Left lung (tissue), 4 donors: ENCODE measurements at regions not wholly inside any gene's neighbourhood (a gene's known extent, or its start where the extent isn't known, plus 50 kb on each side); places are given as distances from the start of the nearest gene placed in this dataset.

Experiments used
- ATAC-seq: fragments of 200-7000 bp; cut with Tn5 transposase; one replicate; pipeline ENCODE4 v1.9.1; 2020; ENCODE audit warnings: moderate library complexity
- DNase-seq, 4 donors: peaks; one replicate each; pipeline ENCODE4 v3.0.0-alpha.2; 2013 to 2020
- H3K27ac ChIP-seq, 2 donors: fragments of 200-600 bp; sonication (generic) in 1 of 2; one replicate each; pipeline versions ENCODE4 v1.5.0 to v1.8.0; 2020 to 2021
- H3K27me3 ChIP-seq, 2 donors: fragments of 200-600 bp; sonication (generic) in 1 of 2; one replicate each; pipeline versions ENCODE4 v1.5.0 to v1.8.0; 2020 to 2021
- H3K36me3 ChIP-seq, 2 donors: fragments of 200-600 bp; sonication (generic) in 1 of 2; one replicate each; pipeline versions ENCODE4 v1.5.0 to v1.8.0; 2020 to 2021
- H3K4me1 ChIP-seq, 2 donors: fragments of 200-600 bp; one replicate each; pipeline ENCODE4 v1.8.0; 2021
- H3K4me3 ChIP-seq, 2 donors: fragments of 200-600 bp; sonication (generic) in 1 of 2; one replicate each; pipeline versions ENCODE4 v1.5.0 to v1.8.0; 2020 to 2021; ENCODE audit warnings: mild to moderate bottlenecking in 1 of 2
- H3K9me3 ChIP-seq, 2 donors: fragments of 200-600 bp; sonication (generic) in 1 of 2; one replicate each; pipeline versions ENCODE4 v1.5.0 to v1.8.0; 2020 to 2021
- intact Hi-C, 2 donors: fragments of 100-400 bp; cut with DNase I; formaldehyde crosslinking; loops; one replicate each; pipeline versions ENCODE4 v1.11.2 to v1.14.2; 2022
- TF ChIP-seq, protein P1 (sequence below), 2 donors: fragments of 200-600 bp; sonication (generic) in 1 of 2; IDR thresholded peaks; one replicate each; pipeline versions ENCODE4 v1.5.0 to v1.8.0; 2021; ENCODE audit warnings: antibody characterized with exemption in 2 of 2
- donor health status: DM: no; HTN: yes; CAD: no.
- donor health status: DM: no; HTN: no; CAD: no.

DNA sequence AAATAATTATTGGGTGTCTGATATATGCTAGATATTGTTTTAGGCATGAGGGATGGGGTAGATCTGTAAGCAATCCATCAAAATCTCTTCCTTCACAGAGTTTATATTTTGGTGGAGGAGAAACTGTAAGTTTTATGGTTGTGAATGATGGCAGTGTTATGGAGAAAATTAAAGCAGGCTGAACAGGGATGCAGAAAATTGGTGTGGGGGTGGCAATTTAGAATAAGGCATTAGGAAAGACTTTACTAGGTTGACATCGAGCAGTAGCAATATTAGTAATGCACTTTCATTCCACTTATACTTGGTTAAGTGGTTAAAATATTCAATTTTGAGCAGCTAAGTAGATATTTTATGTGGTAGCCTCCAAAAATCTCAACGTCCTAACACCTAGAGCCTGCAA, 261.1 kb upstream of the SNX7 start:
- H3K36me3 ChIP-seq: no peaks in the 10 kb centered on the region
- DNase-seq (no peak), ATAC-seq (no peak)
- peaks cover 0 to 17% of the 10 kb centered on the region in 2 donors for H3K4me1 ChIP-seq
- intact Hi-C loops: no loop called here
- H3K27ac ChIP-seq: no peak overlapping the region
- no peaks in the 10 kb centered on the region for H3K9me3 ChIP-seq
- TF ChIP-seq, protein P1, sequence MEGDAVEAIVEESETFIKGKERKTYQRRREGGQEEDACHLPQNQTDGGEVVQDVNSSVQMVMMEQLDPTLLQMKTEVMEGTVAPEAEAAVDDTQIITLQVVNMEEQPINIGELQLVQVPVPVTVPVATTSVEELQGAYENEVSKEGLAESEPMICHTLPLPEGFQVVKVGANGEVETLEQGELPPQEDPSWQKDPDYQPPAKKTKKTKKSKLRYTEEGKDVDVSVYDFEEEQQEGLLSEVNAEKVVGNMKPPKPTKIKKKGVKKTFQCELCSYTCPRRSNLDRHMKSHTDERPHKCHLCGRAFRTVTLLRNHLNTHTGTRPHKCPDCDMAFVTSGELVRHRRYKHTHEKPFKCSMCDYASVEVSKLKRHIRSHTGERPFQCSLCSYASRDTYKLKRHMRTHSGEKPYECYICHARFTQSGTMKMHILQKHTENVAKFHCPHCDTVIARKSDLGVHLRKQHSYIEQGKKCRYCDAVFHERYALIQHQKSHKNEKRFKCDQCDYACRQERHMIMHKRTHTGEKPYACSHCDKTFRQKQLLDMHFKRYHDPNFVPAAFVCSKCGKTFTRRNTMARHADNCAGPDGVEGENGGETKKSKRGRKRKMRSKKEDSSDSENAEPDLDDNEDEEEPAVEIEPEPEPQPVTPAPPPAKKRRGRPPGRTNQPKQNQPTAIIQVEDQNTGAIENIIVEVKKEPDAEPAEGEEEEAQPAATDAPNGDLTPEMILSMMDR (IDR thresholded peaks at IDR 0.05): no peak
- no peak overlapping the region for H3K4me3 ChIP-seq
- H3K27me3 ChIP-seq: no peaks in the 10 kb centered on the region

GRCh38 chr1:98399218-98399617, 262.3 kb upstream of the SNX7 start:
- no peak overlapping the region for H3K27ac ChIP-seq
- H3K4me3 ChIP-seq: no peak overlapping the region
- intact Hi-C loops: no loop called here
- TF ChIP-seq, protein P1 (IDR thresholded peaks at IDR 0.05): no peak
- no peaks in the 10 kb centered on the region for H3K27me3 ChIP-seq
- no peaks in the 10 kb centered on the region for H3K36me3 ChIP-seq
- no peak for ATAC-seq
- H3K9me3 ChIP-seq: no peaks in the 10 kb centered on the region
- peaks cover 0 to 10% of the 10 kb centered on the region in 2 donors for H3K4me1 ChIP-seq
- DNase-seq: no peak

DNA sequence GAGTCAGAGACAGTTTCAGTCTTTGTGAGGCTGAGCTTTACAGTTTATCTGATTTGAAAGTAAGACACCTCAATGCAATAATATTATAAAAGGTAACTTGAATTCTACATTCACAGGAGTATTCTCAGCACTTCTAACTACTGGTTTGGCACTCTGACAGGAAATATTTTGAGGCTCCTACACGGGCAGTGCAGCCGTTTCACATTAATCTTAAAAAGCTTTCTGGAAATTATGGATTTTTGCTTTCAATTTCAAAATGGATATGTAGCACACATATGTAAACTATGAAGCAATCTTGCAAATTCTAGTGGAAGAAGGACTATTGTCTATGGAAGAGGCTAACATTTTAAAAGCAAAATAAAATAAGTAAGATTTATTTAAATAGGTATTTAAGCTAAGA, 262.9 kb upstream of the SNX7 start:
- Histone ChIP-seq H3K36me3 (no peaks in the 10 kb centered on the region), H3K9me3 (no peaks in the 10 kb centered on the region), H3K27ac (no peak overlapping the region), H3K27me3 (no peaks in the 10 kb centered on the region), H3K4me1 (peaks cover 0 to 6% of the 10 kb centered on the region in 2 donors), H3K4me3 (no peak overlapping the region)
- no peak for DNase-seq
- TF ChIP-seq, protein P1 (IDR thresholded peaks at IDR 0.05): no peak
- intact Hi-C loops: no loop called here
- no peak for ATAC-seq

- peaks cover 0 to 6% of the 10 kb centered on the region in 2 donors for H3K4me1 ChIP-seq
- no peaks in the 10 kb centered on the region for H3K27me3 ChIP-seq
- H3K36me3 ChIP-seq: no peaks in the 10 kb centered on the region
- TF ChIP-seq, protein P1 (IDR thresholded peaks at IDR 0.05): no peak
- no peaks in the 10 kb centered on the region for H3K9me3 ChIP-seq
- H3K27ac ChIP-seq: no peak overlapping the region
- no peak overlapping the region for H3K4me3 ChIP-seq
- DNase-seq (no peak), ATAC-seq (no peak)
- intact Hi-C loops: no loop called here
Measured at GRCh38 chr1:98398092-98398491, 263.4 kb upstream of the SNX7 start.

DNA sequence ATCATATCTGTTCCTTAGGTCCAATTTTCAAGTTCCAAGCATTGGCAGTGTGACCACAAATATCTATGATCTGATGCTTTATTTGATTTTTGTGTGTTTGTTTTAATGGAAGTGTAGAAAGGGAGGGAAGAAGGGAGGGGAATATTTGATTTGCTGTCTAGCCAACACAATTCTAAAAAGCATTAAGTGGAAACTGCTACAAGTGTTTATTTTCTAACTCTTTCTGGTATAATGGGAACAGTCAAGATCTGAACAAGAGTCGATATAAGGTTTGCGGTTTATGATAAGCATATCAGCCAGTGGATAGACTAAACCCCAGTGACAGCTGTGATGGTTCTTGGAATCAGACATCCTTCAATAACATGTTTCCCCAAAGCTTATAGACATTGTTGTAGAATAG, 267.8 kb upstream of the SNX7 start:
- peaks cover 0 to 14% of the 10 kb centered on the region in 2 donors for H3K4me1 ChIP-seq
- no peak overlapping the region for H3K4me3 ChIP-seq
- H3K27ac ChIP-seq: no peak overlapping the region
- H3K27me3 ChIP-seq: no peaks in the 10 kb centered on the region
- no peaks in the 10 kb centered on the region for H3K9me3 ChIP-seq
- DNase-seq (no peak), ATAC-seq (peak; percentile 80)
- intact Hi-C loops: no loop called here
- H3K36me3 ChIP-seq: no peaks in the 10 kb centered on the region
- TF ChIP-seq, protein P1 (IDR thresholded peaks at IDR 0.05): no peak
